LNCAP (cell line): ENCODE measurements at regions not wholly inside any gene's neighbourhood (a gene's known extent, or its start where the extent isn't known, plus 50 kb on each side); places are given as distances from the start of the nearest gene placed in this dataset.

Source experiments
- TF ChIP-seq, protein P1 (sequence below): fragments of 450-650 bp; IDR thresholded peaks from 2 replicates; pipeline ENCODE4 v1.5.1; 2017; ENCODE audit warnings: mild to moderate bottlenecking

DNA sequence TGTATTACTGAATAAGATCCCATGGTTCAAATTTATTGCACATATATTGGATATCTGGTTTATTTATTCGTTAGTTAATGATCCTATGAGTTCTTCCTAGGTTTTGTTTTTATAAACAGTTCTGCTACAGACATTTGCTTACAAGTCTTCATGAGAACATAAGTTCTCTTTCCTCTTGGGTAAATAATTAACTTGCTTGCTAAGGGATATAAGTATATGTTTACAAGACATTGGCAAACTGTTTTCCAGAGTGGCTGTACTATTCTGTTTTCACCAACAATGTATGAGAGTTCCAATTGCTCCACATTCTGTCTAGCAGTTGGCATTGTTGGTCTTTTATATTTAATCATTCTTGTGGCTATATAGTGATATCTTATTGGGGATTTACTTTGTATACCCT is 341.8 kb upstream of the GBE1 start:
- TF ChIP-seq, protein P1, sequence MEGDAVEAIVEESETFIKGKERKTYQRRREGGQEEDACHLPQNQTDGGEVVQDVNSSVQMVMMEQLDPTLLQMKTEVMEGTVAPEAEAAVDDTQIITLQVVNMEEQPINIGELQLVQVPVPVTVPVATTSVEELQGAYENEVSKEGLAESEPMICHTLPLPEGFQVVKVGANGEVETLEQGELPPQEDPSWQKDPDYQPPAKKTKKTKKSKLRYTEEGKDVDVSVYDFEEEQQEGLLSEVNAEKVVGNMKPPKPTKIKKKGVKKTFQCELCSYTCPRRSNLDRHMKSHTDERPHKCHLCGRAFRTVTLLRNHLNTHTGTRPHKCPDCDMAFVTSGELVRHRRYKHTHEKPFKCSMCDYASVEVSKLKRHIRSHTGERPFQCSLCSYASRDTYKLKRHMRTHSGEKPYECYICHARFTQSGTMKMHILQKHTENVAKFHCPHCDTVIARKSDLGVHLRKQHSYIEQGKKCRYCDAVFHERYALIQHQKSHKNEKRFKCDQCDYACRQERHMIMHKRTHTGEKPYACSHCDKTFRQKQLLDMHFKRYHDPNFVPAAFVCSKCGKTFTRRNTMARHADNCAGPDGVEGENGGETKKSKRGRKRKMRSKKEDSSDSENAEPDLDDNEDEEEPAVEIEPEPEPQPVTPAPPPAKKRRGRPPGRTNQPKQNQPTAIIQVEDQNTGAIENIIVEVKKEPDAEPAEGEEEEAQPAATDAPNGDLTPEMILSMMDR, result no peak

DNA sequence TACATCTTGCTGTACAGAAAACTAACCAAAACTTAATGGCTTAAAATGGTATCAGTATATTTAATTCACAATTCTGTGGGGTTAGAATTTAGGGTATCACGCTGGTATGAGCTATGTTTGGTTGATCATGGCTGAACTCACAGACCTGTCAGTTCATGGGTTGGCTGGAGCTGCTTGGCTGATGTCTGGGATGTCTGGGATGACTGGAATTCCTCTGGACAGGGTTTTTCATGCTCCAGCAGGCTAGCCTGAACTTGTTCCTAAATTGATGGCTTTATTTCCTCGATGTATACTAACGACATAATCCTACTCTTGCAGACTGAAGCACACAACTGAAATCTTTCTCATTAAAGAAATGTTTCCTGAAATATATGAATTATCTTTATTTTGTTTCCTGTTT is 338.9 kb upstream of the GBE1 start:
- TF ChIP-seq, protein P1, result no peak

DNA sequence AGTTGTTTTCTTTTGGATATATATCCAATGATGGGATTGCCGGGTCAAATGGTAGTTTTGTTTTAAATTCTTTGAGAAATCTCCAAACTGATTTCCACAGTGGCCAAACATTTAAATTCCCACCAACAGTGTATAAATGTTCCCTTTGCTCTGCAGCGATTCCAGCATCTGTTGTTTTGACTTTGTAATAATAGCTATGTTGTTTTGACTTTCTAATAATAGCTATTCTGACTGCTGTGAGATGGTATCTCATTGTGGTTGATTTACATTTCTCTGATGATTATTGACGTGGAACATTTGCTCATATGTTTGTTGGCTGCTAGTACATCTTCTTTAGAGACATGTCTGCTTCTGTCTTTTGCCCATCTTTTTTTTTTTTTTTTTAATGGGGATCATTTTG is 332.2 kb upstream of the GBE1 start:
- TF ChIP-seq, protein P1, result no peak

DNA sequence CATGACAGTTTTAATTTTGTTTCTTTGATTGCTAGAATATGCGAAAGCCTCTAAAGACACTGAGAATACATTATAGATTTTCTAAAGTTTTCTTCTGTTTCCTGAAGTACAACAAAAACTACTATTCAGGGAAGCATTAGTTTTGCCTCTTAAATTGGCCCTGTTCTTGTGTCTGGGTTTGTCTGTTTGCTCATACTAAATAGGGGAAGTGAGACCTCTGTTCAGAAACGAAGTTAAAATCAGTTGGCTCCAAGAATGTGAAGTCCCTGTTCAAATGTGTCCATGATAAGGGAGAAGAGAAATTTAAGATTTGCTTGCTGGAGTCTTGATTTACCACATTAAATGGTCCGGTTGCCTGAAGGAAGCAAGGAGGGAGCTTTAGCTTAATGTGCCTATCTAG is 327.3 kb upstream of the GBE1 start:
- TF ChIP-seq, protein P1, result no peak

DNA sequence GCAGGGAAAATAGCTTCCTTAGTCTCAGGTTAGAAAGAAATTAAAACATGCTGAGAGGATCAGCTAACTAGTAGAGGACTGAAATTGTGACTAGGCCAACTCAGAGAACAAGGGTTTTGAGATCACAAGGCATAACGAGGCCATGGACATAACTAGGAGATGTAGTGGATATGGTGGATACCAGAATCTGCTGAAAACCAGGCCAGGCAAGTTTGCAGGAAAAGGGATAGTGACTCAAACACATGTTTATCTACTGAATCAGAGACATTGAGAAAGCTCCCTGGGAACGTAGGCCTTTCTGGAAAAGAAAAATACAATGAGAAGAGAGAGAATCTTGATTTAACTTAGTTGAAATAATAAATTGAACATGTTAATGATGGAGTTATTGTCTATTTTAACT is 326.5 kb upstream of the GBE1 start:
- TF ChIP-seq, protein P1, result no peak

DNA sequence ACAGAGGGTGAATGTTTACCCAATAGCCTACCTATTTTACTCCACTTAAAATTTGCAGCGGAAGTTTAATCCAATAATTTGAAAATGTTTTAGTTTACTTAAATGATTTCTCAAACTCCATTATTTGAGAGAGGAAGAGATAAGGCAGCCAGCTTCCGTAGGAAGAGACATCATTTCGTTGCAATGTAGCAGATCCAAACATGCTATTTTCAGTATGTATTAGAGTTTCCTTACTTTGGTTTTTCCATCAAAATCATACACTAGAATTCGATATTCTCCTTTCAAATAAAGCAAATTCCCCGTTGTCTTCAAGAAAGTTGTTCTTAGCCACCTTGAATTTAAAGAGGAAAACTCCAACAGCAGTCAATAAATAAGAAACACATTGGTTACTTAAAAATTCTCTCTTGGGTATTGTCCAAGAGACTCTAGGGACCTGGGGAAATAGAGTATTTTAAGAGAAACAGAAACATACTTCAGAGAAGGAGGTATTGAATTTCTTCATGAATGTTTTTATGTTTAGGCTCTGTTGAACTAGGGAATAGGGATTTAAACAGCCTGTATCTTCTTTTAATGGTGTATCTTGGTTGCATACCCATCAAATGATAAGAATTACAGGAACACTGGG is 324.5 kb upstream of the GBE1 start:
- TF ChIP-seq, protein P1, result no peak

DNA sequence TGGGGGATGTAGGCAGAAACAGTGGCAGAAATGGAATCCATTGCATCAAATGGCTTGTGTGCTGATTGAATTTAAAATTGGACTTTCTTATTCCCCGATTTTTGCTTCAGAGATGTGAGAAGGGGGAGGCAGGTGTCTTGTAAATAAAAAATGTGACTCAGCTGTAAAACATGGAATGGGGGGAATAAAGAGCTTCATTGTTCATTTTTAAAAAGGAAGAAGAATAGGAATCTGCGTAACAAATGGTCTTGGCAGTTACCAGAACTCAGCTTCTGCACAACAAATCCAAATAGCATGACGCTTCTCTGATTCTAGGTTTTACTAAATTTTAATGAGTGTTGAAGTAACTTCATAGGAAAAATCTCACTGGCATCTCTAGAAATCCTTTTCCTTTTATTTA is 323.9 kb upstream of the GBE1 start:
- TF ChIP-seq, protein P1, result no peak

DNA sequence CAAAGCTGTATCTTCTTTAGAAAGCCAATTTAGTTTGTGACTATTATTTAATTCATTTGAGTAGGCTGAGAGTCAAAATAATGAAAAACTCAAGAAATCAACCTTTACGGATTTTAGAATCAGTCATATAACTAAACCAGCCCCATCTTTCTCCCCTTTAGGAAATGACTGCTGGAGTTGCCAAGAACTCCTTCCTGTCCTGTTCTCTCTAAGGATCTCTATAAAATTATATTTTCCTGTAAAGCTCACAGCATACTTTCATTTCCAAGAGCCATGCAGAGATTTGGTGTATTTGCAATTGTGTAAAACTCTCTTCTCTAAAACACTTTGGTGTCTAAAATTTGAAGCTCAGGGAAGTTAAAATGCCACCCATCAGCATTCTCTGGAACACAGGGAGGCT is 323.4 kb upstream of the GBE1 start:
- TF ChIP-seq, protein P1, result no peak
